C4-2B (cell line): ENCODE measurements at regions not wholly inside any gene's neighbourhood (a gene's known extent, or its start where the extent isn't known, plus 50 kb on each side); places are given as distances from the start of the nearest gene placed in this dataset.

Experiments
- CTCF ChIP-seq: fragments of 450-650 bp; conservative IDR thresholded peaks from 2 replicates; pipeline ENCODE4 v1.5.1; 2017; ENCODE audit warnings: mild to moderate bottlenecking
- ZFX ChIP-seq: fragments of 450-650 bp; IDR thresholded peaks from 2 replicates; pipeline ENCODE4 v1.6.1; 2017

GRCh38 chr2:128395640-128396499 lies 77.2 kb upstream of the HS6ST1 start:
- TF ChIP-seq CTCF (no peak), ZFX (no peak)
